ENCODE measurements at regions not wholly inside any gene's neighbourhood (a gene's known extent, or its start where the extent isn't known, plus 50 kb on each side); places are given as distances from the start of the nearest gene placed in this dataset.

GRCh38 chr6:168956884-168957730 lies 296.5 kb downstream of the THBS2 start:
- no peak overlapping the region for H3K4me3 ChIP-seq (ENCODE audit: low read depth, low read length)
- TF ChIP-seq CTCF (IDR thresholded peaks at IDR 0.05; ENCODE audit: low read depth, low read length) = peak; percentile 91

- no peak for TF ChIP-seq CTCF (IDR thresholded peaks at IDR 0.05; ENCODE audit: low read depth, low read length)
- no peak overlapping the region for H3K4me3 ChIP-seq (ENCODE audit: low read depth, low read length)
These were observed 297.4 kb downstream of the THBS2 start for GRCh38 chr6:168956141-168956838.

- H3K4me3 ChIP-seq (ENCODE audit: low read depth, low read length) = no peak overlapping the region
- no peak for TF ChIP-seq CTCF (IDR thresholded peaks at IDR 0.05; ENCODE audit: low read depth, low read length)
These were observed 300.2 kb downstream of the THBS2 start for GRCh38 chr6:168953461-168953860.

- no peak overlapping the region for H3K4me3 ChIP-seq (ENCODE audit: low read depth, low read length)
- no peak for TF ChIP-seq CTCF (IDR thresholded peaks at IDR 0.05; ENCODE audit: low read depth, low read length)
These were observed 302.4 kb downstream of the THBS2 start for GRCh38 chr6:168951217-168951616.

- no peak for TF ChIP-seq CTCF (IDR thresholded peaks at IDR 0.05; ENCODE audit: low read depth, low read length)
- H3K4me3 ChIP-seq (ENCODE audit: low read depth, low read length) = no peak overlapping the region
These were observed 302.8 kb downstream of the THBS2 start for GRCh38 chr6:168950858-168951214.

GRCh38 chr6:168949981-168950857 lies 303.4 kb downstream of the THBS2 start:
- H3K4me3 ChIP-seq (ENCODE audit: low read depth, low read length) = no peak overlapping the region
- TF ChIP-seq CTCF (IDR thresholded peaks at IDR 0.05; ENCODE audit: low read depth, low read length) = no peak
